Endothelial cell of umbilical vein (primary cell): ENCODE measurements at regions not wholly inside any gene's neighbourhood (a gene's known extent, or its start where the extent isn't known, plus 50 kb on each side); places are given as distances from the start of the nearest gene placed in this dataset.

Experiments used
- BruUV-seq: library from RNA; stranded (reverse); fragments of 400-500 nt; replicated peaks from 2 replicates; lab custom pipeline; 2021; lab: Mats Ljungman, UMichigan
- CTCF ChIA-PET: fragments of 300-600, 350-600 bp; sonication (Branson Sonifier 250); formaldehyde crosslinking; loops from one replicate; lab custom pipeline; 2021; ENCODE audit warnings: antibody characterized with exemption, inconsistent platforms; lab: Charles Lee
- POLR2A ChIA-PET: fragments of 300-600, 350-600 bp; sonication (Branson Sonifier 250); formaldehyde crosslinking; loops from one replicate; lab custom pipeline; 2021; ENCODE audit warnings: antibody characterized with exemption, inconsistent platforms; lab: Charles Lee
- DNase-seq: peaks from one replicate; pipeline ENCODE4 v3.0.0-alpha.2; 2011; ENCODE audit warnings: low read depth, low spot score
- FAIRE-seq: peaks from 2 replicates; lab custom pipeline; 2011; peaks lifted over from hg19 to GRCh38; lab: Jason Lieb, UNC
- H2AFZ ChIP-seq: 2 replicates; pipeline ENCODE4 v1.6.0; 2012; ENCODE audit warnings: low read depth, low read length, control low read depth, inconsistent platforms
- H3K27ac ChIP-seq: 2 replicates; pipeline ENCODE4 v1.5.1; 2011; ENCODE audit warnings: low read depth, mild to moderate bottlenecking, control low read depth, low read length, moderate library complexity; ENCODE audit not compliant: insufficient read depth
- H3K27me3 ChIP-seq, 2 experiments: 2 replicates each; pipeline versions ENCODE4 v1.6.0 to v1.6.1; 2011; ENCODE audit warnings: low read length in 2 of 2, mixed read lengths in 1 of 2; ENCODE audit not compliant: control insufficient read depth in 2 of 2, insufficient read depth in 2 of 2
- H3K36me3 ChIP-seq, 2 experiments: 2 replicates in 1 of 2; 3 replicates in 1 of 2; pipeline ENCODE4 v1.5.1; 2011; ENCODE audit warnings: low read length in 2 of 2, mild to moderate bottlenecking in 1 of 2, moderate library complexity in 1 of 2; ENCODE audit not compliant: control insufficient read depth in 2 of 2, insufficient read depth in 2 of 2; ENCODE audit errors: extremely low read depth in 1 of 2
- H3K4me1 ChIP-seq: 3 replicates; pipeline ENCODE4 v1.5.1; 2011; ENCODE audit warnings: mild to moderate bottlenecking, low read length; ENCODE audit not compliant: control insufficient read depth, insufficient read depth; ENCODE audit errors: extremely low read depth
- H3K4me2 ChIP-seq: 2 replicates; pipeline ENCODE4 v1.6.1; 2011; ENCODE audit warnings: low read length, control low read depth, mixed read lengths; ENCODE audit not compliant: insufficient read depth
- H3K4me3 ChIP-seq, 3 experiments: fragments of 200-600 bp in 1 of 3; sonication (generic), shearing (Covaris generic) in 1 of 3; replicated peaks in 1 of 3; 2 replicates each; pipeline ENCODE4 v1.5.1; 2011 to 2016; ENCODE audit warnings: control low read depth in 3 of 3, low read length in 3 of 3, mild to moderate bottlenecking in 2 of 3, inconsistent platforms in 1 of 3, low read depth in 1 of 3, moderate library complexity in 1 of 3; ENCODE audit not compliant: insufficient read depth in 1 of 3
- H3K79me2 ChIP-seq: 2 replicates; pipeline ENCODE4 v1.6.0; 2012; ENCODE audit warnings: low read length, inconsistent platforms; ENCODE audit not compliant: control insufficient read depth, insufficient read depth
- H3K9ac ChIP-seq: replicated peaks from 2 replicates; pipeline ENCODE3; 2011; ENCODE audit warnings: low read length, control low read depth; ENCODE audit not compliant: insufficient read depth; ENCODE audit errors: extremely low read depth
- H3K9me1 ChIP-seq: replicated peaks from 3 replicates; pipeline ENCODE4 v1.6.0; 2011; ENCODE audit warnings: mild to moderate bottlenecking, low read length; ENCODE audit not compliant: control insufficient read depth, insufficient read depth; ENCODE audit errors: extremely low read depth
- H3K9me3 ChIP-seq: replicated peaks from 2 replicates; pipeline ENCODE4 v1.5.1; 2012; ENCODE audit warnings: low read length, inconsistent platforms; ENCODE audit not compliant: control insufficient read depth, insufficient read depth
- H4K20me1 ChIP-seq: replicated peaks from 2 replicates; pipeline ENCODE3; 2011; ENCODE audit warnings: mild to moderate bottlenecking, low read length; ENCODE audit not compliant: control insufficient read depth, insufficient read depth; ENCODE audit errors: extremely low read depth
- CTCF ChIP-seq, 2 donors: IDR thresholded peaks; 1 replicate in 1 of 2; 2 replicates in 1 of 2; pipeline ENCODE4 v1.5.1; 2011; ENCODE audit warnings: low read length in 2 of 2, mild to moderate bottlenecking in 2 of 2, moderate library complexity in 2 of 2, control low read depth in 1 of 2, inconsistent platforms in 1 of 2, low read depth in 1 of 2; ENCODE audit not compliant: insufficient read depth in 1 of 2; ENCODE audit errors: extremely low read depth in 1 of 2
- EZH2 ChIP-seq: IDR thresholded peaks from 2 replicates; pipeline ENCODE4 v1.6.1; 2012; ENCODE audit warnings: borderline replicate concordance, low read depth, mild to moderate bottlenecking, moderate library complexity, low read length, inconsistent platforms; ENCODE audit not compliant: severe bottlenecking
- FOS ChIP-seq: IDR thresholded peaks from 2 replicates; pipeline ENCODE4 v1.6.1; 2011; ENCODE audit warnings: mild to moderate bottlenecking, low read length, moderate library complexity, borderline replicate concordance; ENCODE audit not compliant: insufficient read depth
- GATA2 ChIP-seq: IDR thresholded peaks from 2 replicates; pipeline ENCODE4 v1.7.0; 2011; ENCODE audit warnings: low read depth, mild to moderate bottlenecking, moderate library complexity, mixed read lengths, low read length; ENCODE audit not compliant: insufficient read length, insufficient read depth
- JUN ChIP-seq: IDR thresholded peaks from 2 replicates; pipeline ENCODE4 v1.6.1; 2011; ENCODE audit warnings: borderline replicate concordance, low read depth; ENCODE audit not compliant: insufficient read length, insufficient read depth
- MYC ChIP-seq: IDR thresholded peaks from one replicate; pipeline ENCODE4 v1.6.1; 2011; ENCODE audit warnings: mild to moderate bottlenecking, low read depth, low read length
- POLR2A ChIP-seq: IDR thresholded peaks from 2 replicates; pipeline ENCODE4 v1.6.1; 2012; ENCODE audit warnings: low read depth, mild to moderate bottlenecking, control low read depth, low read length
- POLR2AphosphoS5 ChIP-seq: IDR thresholded peaks from 2 replicates; pipeline ENCODE4 v1.6.1; 2012; ENCODE audit warnings: low read depth, mild to moderate bottlenecking, control low read depth, low read length, moderate library complexity; ENCODE audit not compliant: insufficient read depth
- dilution Hi-C: fragments of 300-500 bp; cut with MboI; formaldehyde crosslinking; loops from one replicate; pipeline ENCODE4 v1.15.0; 2019; ENCODE audit warnings: low sequenced_read_pairs; ENCODE audit not compliant: extremely low pct_ligation_motif_present
- intact Hi-C: fragments of 100-400 bp; cut with micrococcal nuclease; formaldehyde crosslinking; loops from one replicate; pipeline ENCODE4 v1.10.0; 2022
- TF ChIP-seq, protein P1 (sequence below): IDR thresholded peaks from 2 replicates; pipeline ENCODE4 v1.6.1; 2011; ENCODE audit not compliant: insufficient read depth, insufficient read length

GRCh38 chr1:229085291-229085690 is 185.6 kb upstream of the RAB4A start:
- H3K36me3 ChIP-seq = no peaks in the 10 kb centered on the region
- H4K20me1 ChIP-seq = no peaks in the 10 kb centered on the region
- TF ChIP-seq, protein P1, sequence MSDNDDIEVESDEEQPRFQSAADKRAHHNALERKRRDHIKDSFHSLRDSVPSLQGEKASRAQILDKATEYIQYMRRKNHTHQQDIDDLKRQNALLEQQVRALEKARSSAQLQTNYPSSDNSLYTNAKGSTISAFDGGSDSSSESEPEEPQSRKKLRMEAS = no peak
- no peak for TF ChIP-seq CTCF (IDR thresholded peaks at IDR 0.05; ENCODE audit: extremely low read depth in 1 of 2, insufficient read depth in 1 of 2, low read depth in 1 of 2, low read length in 2 of 2)
- no peak for TF ChIP-seq EZH2
- TF ChIP-seq GATA2 = no peak
- no peak for TF ChIP-seq POLR2A
- no peak for TF ChIP-seq MYC
- H3K27ac ChIP-seq = no peak overlapping the region
- BruUV-seq = no TSS peak
- no peak overlapping the region for H2AFZ ChIP-seq
- no peak for DNase-seq
- H3K4me2 ChIP-seq = no peak overlapping the region
- H3K4me3 ChIP-seq = no peak overlapping the region
- CTCF ChIA-PET = no interaction called here
- dilution Hi-C loops (no loop called here), intact Hi-C loops (no loop called here)
- H3K4me1 ChIP-seq = no peaks in the 10 kb centered on the region
- H3K9ac ChIP-seq = no peak overlapping the region
- no peaks in the 10 kb centered on the region for H3K9me3 ChIP-seq
- peaks cover 0 to 2% of the 10 kb centered on the region in 2 experiments for H3K27me3 ChIP-seq
- no peaks in the 10 kb centered on the region for H3K9me1 ChIP-seq
- POLR2A ChIA-PET = no interaction called here
- no peaks in the 10 kb centered on the region for H3K79me2 ChIP-seq
- FAIRE-seq = no peak

DNA sequence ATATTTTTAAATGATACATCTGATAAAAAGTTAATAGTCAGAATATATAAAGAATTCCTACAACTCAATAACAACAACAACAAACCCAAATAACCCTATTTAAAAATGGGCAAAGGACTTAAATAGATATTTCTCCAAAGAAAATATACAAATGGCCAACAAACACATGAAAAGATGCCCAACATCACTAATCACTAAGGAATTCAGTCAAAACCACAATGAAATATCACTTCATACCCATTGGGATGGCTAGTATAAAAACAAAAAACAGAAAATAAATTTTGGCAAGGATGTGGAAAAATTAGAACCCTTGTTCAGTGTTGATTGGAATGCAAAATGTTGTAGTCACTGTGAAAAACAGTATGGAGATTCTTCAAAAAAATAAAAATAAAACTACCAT is 184.8 kb upstream of the RAB4A start:
- POLR2A ChIA-PET = no interaction called here
- H3K9ac ChIP-seq = no peak overlapping the region
- peaks cover 0 to 2% of the 10 kb centered on the region in 2 experiments for H3K27me3 ChIP-seq
- no peaks in the 10 kb centered on the region for H3K36me3 ChIP-seq
- no peaks in the 10 kb centered on the region for H3K9me1 ChIP-seq
- no peak overlapping the region for H3K4me3 ChIP-seq
- no TSS peak for BruUV-seq
- FAIRE-seq (no peak), DNase-seq (no peak)
- H3K4me2 ChIP-seq = no peak overlapping the region
- no peaks in the 10 kb centered on the region for H3K4me1 ChIP-seq
- H2AFZ ChIP-seq = no peak overlapping the region
- H3K79me2 ChIP-seq = no peaks in the 10 kb centered on the region
- no peak overlapping the region for H3K27ac ChIP-seq
- CTCF ChIA-PET = no interaction called here
- intact Hi-C loops (no loop called here), dilution Hi-C loops (no loop called here)
- H4K20me1 ChIP-seq = no peaks in the 10 kb centered on the region
- TF ChIP-seq MYC = no peak
- TF ChIP-seq CTCF (IDR thresholded peaks at IDR 0.05; ENCODE audit: extremely low read depth in 1 of 2, insufficient read depth in 1 of 2, low read depth in 1 of 2, low read length in 2 of 2) = no peak
- no peak for TF ChIP-seq FOS
- TF ChIP-seq POLR2A = no peak
- TF ChIP-seq JUN = no peak
- no peak for TF ChIP-seq EZH2
- TF ChIP-seq POLR2AphosphoS5 = no peak
- no peak for TF ChIP-seq GATA2
- TF ChIP-seq, protein P1 = no peak
- H3K9me3 ChIP-seq = no peaks in the 10 kb centered on the region
